ENCODE measurements at regions not wholly inside any gene's neighbourhood (a gene's known extent, or its start where the extent isn't known, plus 50 kb on each side); places are given as distances from the start of the nearest gene placed in this dataset.
"Not testable (repeated sequence)": the region's sequence is repeated elsewhere in the genome, so short reads cannot be mapped to it uniquely, and the experiment has no call there.

DNA sequence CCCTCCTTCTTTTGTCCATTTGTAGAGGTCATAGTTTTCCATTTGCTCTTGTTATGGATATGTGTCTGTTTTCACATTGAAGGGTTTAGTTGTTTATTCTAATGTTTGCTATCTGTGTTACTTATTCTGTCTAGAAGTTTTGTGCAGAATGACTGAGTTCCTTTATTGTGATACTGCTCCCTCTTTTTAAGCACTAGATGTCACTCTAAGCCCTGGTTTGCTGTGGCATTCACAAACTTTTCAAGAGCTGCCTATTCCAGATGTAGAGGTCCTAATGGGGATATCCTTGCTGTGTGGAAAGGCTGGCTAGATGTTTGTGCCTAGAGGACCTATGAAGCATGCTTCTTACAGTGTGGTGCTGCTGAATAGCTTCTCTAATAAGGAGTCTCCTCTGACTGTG lies 338.6 kb downstream of the SPIN4 start (continued):
- no peak for TF ChIP-seq GTF2I (CRISPR knock-in tag; conservative IDR thresholded peaks at IDR 0.05)
- no peak for TF ChIP-seq ZNF138 (CRISPR knock-in tag; conservative IDR thresholded peaks at IDR 0.05)
- TF ChIP-seq HMGA2 (CRISPR knock-in tag; IDR thresholded peaks at IDR 0.05), result no peak
- TF ChIP-seq, protein P1, sequence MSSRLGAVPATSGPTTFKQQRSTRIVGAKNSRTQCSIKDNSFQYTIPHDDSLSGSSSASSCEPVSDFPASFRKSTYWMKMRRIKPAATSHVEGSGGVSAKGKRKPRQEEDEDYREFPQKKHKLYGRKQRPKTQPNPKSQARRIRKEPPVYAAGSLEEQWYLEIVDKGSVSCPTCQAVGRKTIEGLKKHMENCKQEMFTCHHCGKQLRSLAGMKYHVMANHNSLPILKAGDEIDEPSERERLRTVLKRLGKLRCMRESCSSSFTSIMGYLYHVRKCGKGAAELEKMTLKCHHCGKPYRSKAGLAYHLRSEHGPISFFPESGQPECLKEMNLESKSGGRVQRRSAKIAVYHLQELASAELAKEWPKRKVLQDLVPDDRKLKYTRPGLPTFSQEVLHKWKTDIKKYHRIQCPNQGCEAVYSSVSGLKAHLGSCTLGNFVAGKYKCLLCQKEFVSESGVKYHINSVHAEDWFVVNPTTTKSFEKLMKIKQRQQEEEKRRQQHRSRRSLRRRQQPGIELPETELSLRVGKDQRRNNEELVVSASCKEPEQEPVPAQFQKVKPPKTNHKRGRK (CRISPR knock-in tag; IDR thresholded peaks at IDR 0.05; ENCODE audit: borderline replicate concordance), result no peak
- TF ChIP-seq, protein P2, sequence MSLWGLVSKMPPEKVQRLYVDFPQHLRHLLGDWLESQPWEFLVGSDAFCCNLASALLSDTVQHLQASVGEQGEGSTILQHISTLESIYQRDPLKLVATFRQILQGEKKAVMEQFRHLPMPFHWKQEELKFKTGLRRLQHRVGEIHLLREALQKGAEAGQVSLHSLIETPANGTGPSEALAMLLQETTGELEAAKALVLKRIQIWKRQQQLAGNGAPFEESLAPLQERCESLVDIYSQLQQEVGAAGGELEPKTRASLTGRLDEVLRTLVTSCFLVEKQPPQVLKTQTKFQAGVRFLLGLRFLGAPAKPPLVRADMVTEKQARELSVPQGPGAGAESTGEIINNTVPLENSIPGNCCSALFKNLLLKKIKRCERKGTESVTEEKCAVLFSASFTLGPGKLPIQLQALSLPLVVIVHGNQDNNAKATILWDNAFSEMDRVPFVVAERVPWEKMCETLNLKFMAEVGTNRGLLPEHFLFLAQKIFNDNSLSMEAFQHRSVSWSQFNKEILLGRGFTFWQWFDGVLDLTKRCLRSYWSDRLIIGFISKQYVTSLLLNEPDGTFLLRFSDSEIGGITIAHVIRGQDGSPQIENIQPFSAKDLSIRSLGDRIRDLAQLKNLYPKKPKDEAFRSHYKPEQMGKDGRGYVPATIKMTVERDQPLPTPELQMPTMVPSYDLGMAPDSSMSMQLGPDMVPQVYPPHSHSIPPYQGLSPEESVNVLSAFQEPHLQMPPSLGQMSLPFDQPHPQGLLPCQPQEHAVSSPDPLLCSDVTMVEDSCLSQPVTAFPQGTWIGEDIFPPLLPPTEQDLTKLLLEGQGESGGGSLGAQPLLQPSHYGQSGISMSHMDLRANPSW (CRISPR knock-in tag; conservative IDR thresholded peaks at IDR 0.05; ENCODE audit: low read depth), result no peak
- TF ChIP-seq RORB (CRISPR knock-in tag; IDR thresholded peaks at IDR 0.05), result no peak
- TF ChIP-seq, protein P3, sequence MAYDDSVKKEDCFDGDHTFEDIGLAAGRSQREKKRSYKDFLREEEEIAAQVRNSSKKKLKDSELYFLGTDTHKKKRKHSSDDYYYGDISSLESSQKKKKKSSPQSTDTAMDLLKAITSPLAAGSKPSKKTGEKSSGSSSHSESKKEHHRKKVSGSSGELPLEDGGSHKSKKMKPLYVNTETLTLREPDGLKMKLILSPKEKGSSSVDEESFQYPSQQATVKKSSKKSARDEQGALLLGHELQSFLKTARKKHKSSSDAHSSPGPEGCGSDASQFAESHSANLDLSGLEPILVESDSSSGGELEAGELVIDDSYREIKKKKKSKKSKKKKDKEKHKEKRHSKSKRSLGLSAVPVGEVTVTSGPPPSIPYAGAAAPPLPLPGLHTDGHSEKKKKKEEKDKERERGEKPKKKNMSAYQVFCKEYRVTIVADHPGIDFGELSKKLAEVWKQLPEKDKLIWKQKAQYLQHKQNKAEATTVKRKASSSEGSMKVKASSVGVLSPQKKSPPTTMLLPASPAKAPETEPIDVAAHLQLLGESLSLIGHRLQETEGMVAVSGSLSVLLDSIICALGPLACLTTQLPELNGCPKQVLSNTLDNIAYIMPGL (CRISPR knock-in tag; IDR thresholded peaks at IDR 0.05), result no peak
- TF ChIP-seq, protein P4, sequence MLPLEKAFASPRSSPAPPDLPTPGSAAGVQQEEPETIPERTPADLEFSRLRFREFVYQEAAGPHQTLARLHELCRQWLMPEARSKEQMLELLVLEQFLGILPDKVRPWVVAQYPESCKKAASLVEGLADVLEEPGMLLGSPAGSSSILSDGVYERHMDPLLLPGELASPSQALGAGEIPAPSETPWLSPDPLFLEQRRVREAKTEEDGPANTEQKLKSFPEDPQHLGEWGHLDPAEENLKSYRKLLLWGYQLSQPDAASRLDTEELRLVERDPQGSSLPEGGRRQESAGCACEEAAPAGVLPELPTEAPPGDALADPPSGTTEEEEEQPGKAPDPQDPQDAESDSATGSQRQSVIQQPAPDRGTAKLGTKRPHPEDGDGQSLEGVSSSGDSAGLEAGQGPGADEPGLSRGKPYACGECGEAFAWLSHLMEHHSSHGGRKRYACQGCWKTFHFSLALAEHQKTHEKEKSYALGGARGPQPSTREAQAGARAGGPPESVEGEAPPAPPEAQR (CRISPR knock-in tag; IDR thresholded peaks at IDR 0.05), result no peak
- TF ChIP-seq, protein P5, sequence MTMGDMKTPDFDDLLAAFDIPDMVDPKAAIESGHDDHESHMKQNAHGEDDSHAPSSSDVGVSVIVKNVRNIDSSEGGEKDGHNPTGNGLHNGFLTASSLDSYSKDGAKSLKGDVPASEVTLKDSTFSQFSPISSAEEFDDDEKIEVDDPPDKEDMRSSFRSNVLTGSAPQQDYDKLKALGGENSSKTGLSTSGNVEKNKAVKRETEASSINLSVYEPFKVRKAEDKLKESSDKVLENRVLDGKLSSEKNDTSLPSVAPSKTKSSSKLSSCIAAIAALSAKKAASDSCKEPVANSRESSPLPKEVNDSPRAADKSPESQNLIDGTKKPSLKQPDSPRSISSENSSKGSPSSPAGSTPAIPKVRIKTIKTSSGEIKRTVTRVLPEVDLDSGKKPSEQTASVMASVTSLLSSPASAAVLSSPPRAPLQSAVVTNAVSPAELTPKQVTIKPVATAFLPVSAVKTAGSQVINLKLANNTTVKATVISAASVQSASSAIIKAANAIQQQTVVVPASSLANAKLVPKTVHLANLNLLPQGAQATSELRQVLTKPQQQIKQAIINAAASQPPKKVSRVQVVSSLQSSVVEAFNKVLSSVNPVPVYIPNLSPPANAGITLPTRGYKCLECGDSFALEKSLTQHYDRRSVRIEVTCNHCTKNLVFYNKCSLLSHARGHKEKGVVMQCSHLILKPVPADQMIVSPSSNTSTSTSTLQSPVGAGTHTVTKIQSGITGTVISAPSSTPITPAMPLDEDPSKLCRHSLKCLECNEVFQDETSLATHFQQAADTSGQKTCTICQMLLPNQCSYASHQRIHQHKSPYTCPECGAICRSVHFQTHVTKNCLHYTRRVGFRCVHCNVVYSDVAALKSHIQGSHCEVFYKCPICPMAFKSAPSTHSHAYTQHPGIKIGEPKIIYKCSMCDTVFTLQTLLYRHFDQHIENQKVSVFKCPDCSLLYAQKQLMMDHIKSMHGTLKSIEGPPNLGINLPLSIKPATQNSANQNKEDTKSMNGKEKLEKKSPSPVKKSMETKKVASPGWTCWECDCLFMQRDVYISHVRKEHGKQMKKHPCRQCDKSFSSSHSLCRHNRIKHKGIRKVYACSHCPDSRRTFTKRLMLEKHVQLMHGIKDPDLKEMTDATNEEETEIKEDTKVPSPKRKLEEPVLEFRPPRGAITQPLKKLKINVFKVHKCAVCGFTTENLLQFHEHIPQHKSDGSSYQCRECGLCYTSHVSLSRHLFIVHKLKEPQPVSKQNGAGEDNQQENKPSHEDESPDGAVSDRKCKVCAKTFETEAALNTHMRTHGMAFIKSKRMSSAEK (CRISPR knock-in tag; IDR thresholded peaks at IDR 0.05; ENCODE audit: borderline replicate concordance), result no peak
- TF ChIP-seq NFE2L1 (CRISPR knock-in tag; IDR thresholded peaks at IDR 0.05), result no peak
- no peak for TF ChIP-seq IRF2 (CRISPR knock-in tag; IDR thresholded peaks at IDR 0.05; ENCODE audit: borderline replicate concordance, low read depth)

DNA sequence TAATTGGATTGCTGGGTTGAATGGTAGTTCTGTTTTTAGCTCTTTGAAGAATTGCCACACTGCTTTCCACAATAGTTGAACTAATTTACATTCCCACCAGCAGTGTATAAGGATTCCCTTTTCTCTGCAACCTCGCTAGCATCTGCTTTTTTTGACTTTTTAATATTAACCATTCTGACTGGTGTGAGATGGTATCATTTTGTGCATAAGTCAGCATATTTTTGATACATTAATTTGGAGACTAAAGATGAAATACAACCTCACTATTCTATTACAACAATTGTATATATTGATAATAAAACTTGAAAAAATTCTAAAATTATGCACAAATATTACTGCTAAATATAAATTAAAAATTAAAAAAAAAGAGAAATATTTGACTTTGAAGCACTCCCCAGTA lies 350.9 kb downstream of the SPIN4 start:
- POLR2A ChIA-PET; H3K27me3 Mint-ChIP-seq (ENCODE audit: low read depth); H3K4me1 Mint-ChIP-seq; DNase-seq (ENCODE audit: low spot score); H3K4me3 Mint-ChIP-seq; ATAC-seq; H3K27ac Mint-ChIP-seq; CTCF ChIA-PET: not testable (repeated sequence)
- peaks cover 27% of the 10 kb centered on the region for H3K36me3 Mint-ChIP-seq
- H3K9me3 Mint-ChIP-seq, result peaks cover 45% of the 10 kb centered on the region
